NCI-H1417 treated with DMSO at 0.1 percent for 48 hours (cell line): ENCODE measurements at regions not wholly inside any gene's neighbourhood (a gene's known extent, or its start where the extent isn't known, plus 50 kb on each side); places are given as distances from the start of the nearest gene placed in this dataset.
"Not testable (repeated sequence)": the region's sequence is repeated elsewhere in the genome, so short reads cannot be mapped to it uniquely, and the experiment has no call there.

Experiments
- DNase-seq: peaks from one replicate; lab custom pipeline; 2025; lab: John Stamatoyannopoulos, UW

DNA sequence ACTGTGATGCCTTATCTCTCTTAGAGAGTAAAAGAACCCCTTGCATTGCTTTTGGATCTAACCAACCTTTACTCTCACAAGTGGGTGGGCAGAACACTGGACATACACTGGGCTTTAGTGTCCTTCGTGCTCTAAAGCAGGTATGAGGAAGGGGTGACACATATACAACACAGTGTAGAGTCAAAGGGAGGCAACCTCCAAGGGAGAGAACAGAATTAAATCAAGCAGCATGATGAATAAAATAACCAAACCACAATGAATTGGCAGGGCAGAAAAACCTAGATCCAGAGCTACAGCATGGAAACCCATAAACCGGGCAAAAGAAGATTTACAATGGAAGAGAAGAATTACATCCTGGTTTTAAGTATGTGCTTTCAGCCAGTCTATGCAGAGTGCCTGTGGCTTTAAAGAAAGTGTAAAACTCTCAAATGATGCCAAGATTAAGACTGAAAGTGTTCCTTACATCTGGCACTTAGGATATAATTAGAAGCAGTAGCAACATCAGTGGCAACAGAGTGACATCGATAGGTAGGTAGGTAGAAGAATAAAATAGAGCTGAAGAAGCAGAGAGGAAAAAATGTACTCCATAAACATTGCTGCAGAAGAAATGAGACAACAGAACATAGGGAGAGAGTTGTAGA, 191.7 kb upstream of the ZC3H15 start:
- no peak for DNase-seq

DNA sequence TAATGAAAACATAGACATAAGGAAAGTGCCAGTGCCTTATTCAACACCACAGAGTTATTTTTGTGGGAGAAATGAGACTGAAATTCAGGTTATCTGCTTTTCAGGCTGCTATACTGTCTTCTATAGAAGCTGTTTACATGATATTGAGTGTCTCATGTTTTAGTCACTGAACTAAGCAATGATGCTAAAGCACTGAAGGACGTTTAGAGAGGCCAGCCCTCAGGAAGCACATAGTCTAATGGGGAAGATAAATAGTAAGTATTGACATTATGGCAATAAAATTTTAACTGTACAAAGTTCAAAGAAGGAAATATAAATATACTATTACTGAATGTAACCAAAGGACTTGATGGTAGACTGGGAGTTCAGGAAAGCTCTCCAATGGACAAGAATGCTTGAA, 186.4 kb upstream of the ZC3H15 start:
- DNase-seq = no peak

- no peak for DNase-seq
Measured at GRCh38 chr2:186302263-186302662, 183.8 kb upstream of the ZC3H15 start.

GRCh38 chr2:186303091-186303490, 183.0 kb upstream of the ZC3H15 start:
- no peak for DNase-seq

DNA sequence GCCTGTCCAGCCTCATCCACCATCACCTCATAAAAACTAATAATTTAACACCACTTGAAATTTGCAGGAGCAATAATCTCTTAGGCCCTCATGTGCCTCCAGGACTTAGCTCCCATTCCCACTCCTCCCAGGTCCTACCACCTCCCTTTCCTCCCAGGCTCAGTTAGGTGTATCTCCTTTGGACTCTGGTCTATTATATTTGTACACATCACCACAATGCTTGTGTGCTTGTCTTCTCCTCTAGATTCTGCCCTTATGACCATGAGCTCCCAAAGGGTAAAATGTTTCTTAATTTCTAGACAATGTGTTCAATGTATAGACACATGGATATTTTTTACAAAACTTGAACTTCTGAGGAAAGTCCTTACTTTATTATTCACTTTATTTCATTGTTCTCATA, 182.0 kb upstream of the ZC3H15 start:
- no peak for DNase-seq

DNA sequence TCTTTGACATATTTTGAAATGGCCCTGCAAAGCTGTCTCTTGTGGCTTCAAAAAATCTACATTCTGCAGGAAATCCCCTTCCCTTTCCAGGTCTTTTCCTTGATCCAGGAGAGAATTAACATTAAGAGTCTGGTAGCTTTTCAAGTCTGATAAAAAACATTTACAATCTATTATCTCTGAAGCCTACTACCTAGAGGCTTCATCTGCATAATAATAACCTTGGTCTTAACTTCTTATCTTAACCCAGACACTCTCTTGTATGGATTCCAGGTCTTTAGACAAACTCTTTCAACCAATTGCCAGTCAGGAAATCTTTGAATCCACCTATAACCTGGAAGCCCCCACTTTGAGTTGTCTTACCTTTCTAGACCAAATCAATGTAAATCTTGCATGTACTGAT, 179.3 kb upstream of the ZC3H15 start:
- no peak for DNase-seq

GRCh38 chr2:186307871-186308270, 178.2 kb upstream of the ZC3H15 start:
- DNase-seq = no peak

DNA sequence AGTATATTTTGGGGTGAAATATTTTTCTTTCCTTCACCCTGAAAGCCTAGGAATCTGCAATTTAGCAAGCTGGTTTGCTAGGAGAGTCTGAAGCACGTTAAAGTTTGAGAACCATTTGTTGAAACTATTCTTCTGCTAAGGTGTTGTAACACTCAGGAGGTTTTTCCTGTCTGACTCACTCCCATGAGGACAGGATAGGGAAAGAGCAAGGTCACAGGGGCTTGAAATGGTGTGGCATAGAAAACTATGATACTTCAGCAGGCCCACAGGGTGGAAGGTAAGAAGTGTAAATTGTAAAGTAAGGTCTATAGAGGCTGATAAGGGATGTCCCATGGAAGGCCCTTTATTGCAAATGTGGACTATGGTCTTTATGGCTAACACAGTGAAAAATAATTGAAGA, 177.7 kb upstream of the ZC3H15 start:
- DNase-seq = no peak

DNA sequence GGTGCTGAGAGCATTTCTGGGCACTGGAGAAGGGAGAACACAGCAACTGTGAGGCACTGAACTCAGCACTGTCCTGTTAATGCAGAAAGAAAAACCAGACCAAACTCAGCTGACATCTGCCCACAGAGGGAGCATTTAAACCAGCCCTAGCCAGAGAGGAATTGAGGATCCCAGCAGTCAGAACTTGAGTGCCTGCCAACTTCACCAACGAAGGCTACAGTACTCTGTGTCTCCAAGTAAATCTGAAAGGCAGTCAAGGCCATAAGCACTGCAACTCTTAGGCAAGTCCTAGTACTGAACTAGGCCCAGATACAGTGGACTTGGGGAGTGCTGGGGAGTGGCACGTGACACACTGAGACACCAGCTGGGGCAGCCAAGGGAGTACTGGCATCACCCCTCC, 176.2 kb upstream of the ZC3H15 start:
- DNase-seq = no peak

- no peak for DNase-seq
Measured at GRCh38 chr2:186319105-186319504, 167.0 kb upstream of the ZC3H15 start.

DNA sequence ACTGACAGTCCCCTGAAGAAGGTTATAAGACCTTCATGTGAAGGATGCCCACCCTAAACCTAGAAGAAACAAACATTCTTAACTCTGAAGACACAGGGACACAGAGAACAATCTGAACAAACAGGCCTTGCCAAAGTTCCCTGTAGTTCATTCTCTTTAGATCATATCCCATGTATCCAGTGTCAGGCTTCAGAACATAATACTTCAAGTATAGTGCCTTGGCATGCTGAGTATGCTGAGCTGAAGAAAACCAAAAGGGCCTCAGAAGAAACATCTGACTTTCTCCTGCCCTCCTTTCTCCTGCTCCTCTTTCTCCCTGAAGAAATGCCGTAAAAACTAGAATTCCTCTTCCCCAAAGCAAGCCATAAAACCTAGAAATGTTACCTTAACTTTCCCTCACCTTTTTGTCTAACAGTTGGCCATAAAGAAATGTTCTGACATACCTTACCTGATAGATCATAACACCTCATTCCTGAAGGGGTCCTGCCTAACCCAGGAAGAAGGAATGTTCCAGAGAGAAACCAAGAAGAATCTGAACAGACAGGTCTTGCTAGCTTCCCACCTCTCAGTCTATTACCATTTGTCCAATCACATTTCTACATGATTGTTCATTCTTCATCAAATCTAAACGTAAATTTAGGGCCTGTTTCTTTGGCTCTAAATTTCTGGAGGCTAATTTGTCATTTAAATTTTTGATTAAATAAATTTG, 160.1 kb upstream of the ZC3H15 start:
- no peak for DNase-seq

GRCh38 chr2:186327251-186327868, 158.7 kb upstream of the ZC3H15 start:
- no peak for DNase-seq

- no peak for DNase-seq
Measured at GRCh38 chr2:186328838-186329237, 157.2 kb upstream of the ZC3H15 start.

- DNase-seq = no peak
Measured at GRCh38 chr2:186330050-186330449, 156.0 kb upstream of the ZC3H15 start.

DNA sequence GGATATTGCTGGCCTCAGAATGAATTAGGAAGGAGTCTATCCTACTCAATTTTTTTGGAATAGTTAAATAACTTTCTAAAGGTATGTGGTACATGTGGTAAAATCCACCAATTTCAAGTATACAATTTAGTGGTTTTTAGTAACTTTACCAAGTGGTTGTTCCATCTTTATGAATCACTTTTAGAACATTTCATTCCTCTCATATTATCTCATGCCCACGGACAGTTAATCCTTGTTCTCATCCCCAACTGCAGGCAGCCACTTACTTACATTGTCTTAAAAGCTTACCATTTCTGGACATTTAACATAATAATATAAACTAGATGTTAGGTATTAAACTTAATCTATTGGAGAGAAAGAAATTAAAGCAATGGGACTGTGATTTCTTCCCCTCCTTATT, 146.3 kb upstream of the ZC3H15 start:
- DNase-seq = no peak

DNA sequence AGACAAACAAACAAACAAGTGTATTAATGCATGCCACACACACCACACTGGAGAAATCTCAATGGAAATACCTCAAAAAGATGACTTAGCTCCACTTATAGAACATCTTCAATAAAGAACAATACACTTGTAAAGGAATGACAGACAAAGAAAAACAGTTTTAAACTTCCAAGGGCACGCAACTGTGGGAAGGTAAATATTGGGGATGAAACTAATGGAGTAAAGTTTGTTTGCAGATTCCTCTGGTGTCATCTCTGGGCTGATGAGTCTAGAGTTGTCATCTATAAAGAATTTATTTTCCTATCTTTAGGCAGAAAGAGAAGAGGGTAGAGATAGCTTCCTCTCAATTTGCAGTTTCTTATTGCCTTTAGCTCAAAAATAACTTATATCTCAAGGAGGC, 144.0 kb upstream of the ZC3H15 start:
- DNase-seq = no peak

- DNase-seq = no peak
Measured at GRCh38 chr2:186345745-186346144, 140.3 kb upstream of the ZC3H15 start.

DNA sequence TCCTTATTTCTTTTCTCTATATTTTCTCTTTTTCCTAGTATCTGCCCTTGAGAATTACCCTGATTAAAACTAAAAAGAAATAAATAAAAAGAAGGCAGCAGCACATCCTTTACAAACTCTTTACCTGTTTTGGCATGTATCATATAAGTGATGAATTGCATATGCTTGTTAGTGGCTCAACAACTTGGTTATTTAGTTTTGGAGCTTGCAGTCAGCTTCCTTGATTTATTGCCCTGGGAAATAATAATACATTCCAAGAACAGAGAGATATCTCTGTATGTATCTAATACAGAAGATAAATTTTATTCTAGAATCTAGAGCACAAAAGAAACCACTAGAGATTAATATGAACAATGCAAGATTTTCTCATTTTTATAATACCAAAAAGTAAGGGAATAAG, 139.8 kb upstream of the ZC3H15 start:
- no peak for DNase-seq

GRCh38 chr2:186347472-186347871, 138.6 kb upstream of the ZC3H15 start:
- peak; percentile 97 for DNase-seq

GRCh38 chr2:186348200-186348599, 137.9 kb upstream of the ZC3H15 start:
- DNase-seq = no peak

- DNase-seq = no peak
Measured at GRCh38 chr2:186349508-186349907, 136.6 kb upstream of the ZC3H15 start.

GRCh38 chr2:186354160-186354559, 131.9 kb upstream of the ZC3H15 start:
- not testable (repeated sequence) for DNase-seq

DNA sequence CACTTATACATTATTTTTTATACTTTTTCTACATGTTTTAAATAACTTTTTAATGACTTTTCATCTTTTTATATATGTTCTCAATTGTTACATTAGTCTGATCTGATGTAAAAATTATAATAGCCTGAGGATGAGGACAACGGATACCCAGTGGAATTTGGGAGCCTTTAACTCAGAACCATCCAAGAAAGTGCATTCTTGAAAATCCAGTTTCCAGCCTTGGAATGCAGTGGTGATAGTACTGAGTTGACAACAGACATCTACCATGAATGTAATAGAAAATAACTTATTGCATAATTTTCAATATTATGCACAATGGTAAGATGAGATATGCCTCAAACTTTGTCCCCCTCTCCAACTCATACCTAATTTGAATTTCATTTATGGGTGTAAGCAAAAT, 120.7 kb upstream of the ZC3H15 start:
- no peak for DNase-seq

DNA sequence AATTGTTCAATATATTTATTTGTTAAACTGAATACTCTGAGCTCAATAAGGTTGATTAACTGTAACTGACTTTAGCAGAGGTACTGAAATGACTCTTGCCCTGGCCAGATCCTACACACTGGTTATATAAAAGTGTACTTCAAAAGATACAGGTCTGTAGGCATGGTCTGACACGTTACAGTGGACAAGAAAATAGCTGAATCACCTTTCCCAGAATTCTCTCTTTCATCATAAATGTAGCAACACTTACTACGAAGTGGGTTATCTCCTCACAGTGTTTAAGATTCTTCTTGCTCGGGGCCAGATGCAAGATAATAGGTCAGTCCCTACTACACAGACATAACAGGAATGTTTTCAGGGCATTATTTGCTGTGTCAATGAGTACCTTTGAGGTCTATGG, 107.0 kb upstream of the ZC3H15 start:
- DNase-seq = no peak
